Brain microvascular endothelial cell (primary cell): ENCODE measurements at regions not wholly inside any gene's neighbourhood (a gene's known extent, or its start where the extent isn't known, plus 50 kb on each side); places are given as distances from the start of the nearest gene placed in this dataset.
"Not testable (repeated sequence)": the region's sequence is repeated elsewhere in the genome, so short reads cannot be mapped to it uniquely, and the experiment has no call there.

Source experiments
- DNase-seq: peaks from one replicate; pipeline ENCODE4 v3.0.0-alpha.2; 2020
- H3K27ac ChIP-seq: fragments of 250-450 bp; sonication (Bioruptor Pico); 2 replicates; pipeline ENCODE4 v1.5.1; 2020; ENCODE audit warnings: mild to moderate bottlenecking, moderate library complexity
- H3K27me3 ChIP-seq: fragments of 250-450 bp; sonication (Bioruptor Pico); replicated peaks from 2 replicates; pipeline ENCODE4 v1.5.1; 2020; ENCODE audit warnings: mild to moderate bottlenecking
- H3K36me3 ChIP-seq: fragments of 250-450 bp; sonication (Bioruptor Pico); replicated peaks from 2 replicates; pipeline ENCODE4 v1.5.1; 2020; ENCODE audit warnings: mild to moderate bottlenecking
- H3K4me3 ChIP-seq: 2 replicates; pipeline ENCODE4 v1.5.1; 2011; ENCODE audit warnings: low read depth, mild to moderate bottlenecking, control low read depth, low read length, moderate library complexity
- CTCF ChIP-seq: IDR thresholded peaks from 2 replicates; pipeline ENCODE4 v1.5.1; 2011; ENCODE audit warnings: low read depth, mild to moderate bottlenecking, moderate library complexity, low read length, control low read depth, inconsistent platforms; ENCODE audit errors: missing control alignments
- in situ Hi-C: cut with HindIII; loops from 2 replicates; pipeline ENCODE4 v1.10.0; 2017; ENCODE audit warnings: low sequenced_read_pairs, low pct_ligation_motif_present

- no peak for DNase-seq
- H3K36me3 ChIP-seq: no peaks in the 10 kb centered on the region
- no peak overlapping the region for H3K27ac ChIP-seq
- TF ChIP-seq CTCF: no peak
- H3K27me3 ChIP-seq: no peaks in the 10 kb centered on the region
- in situ Hi-C loops: no loop called here
- H3K4me3 ChIP-seq: no peak overlapping the region
Measured at GRCh38 chr18:66264130-66264529, 339.8 kb downstream of the CDH19 start.

- no peaks in the 10 kb centered on the region for H3K27me3 ChIP-seq
- H3K36me3 ChIP-seq: no peaks in the 10 kb centered on the region
- no peak overlapping the region for H3K4me3 ChIP-seq
- H3K27ac ChIP-seq: no peak overlapping the region
- TF ChIP-seq CTCF: no peak
- in situ Hi-C loops: no loop called here
- no peak for DNase-seq
Measured at GRCh38 chr18:66254121-66254520, 349.8 kb downstream of the CDH19 start.

- in situ Hi-C loops: no loop called here
Measured at GRCh38 chr18:66252703-66253102, 351.2 kb downstream of the CDH19 start.

GRCh38 chr18:66235206-66235605 is 368.7 kb downstream of the CDH19 start:
- no peaks in the 10 kb centered on the region for H3K27me3 ChIP-seq
- TF ChIP-seq CTCF: no peak
- DNase-seq: no peak

More at GRCh38 chr18:66252703-66253102, 351.2 kb downstream of the CDH19 start:
- H3K4me3 ChIP-seq: no peak overlapping the region
- DNase-seq: no peak
- H3K27me3 ChIP-seq: no peaks in the 10 kb centered on the region
- no peaks in the 10 kb centered on the region for H3K36me3 ChIP-seq
- H3K27ac ChIP-seq: no peak overlapping the region
- no peak for TF ChIP-seq CTCF

GRCh38 chr18:66226782-66227181 is 377.1 kb downstream of the CDH19 start:
- in situ Hi-C loops: no loop called here
- Histone ChIP-seq H3K27me3 (no peaks in the 10 kb centered on the region), H3K27ac (no peak overlapping the region), H3K4me3 (no peak overlapping the region), H3K36me3 (no peaks in the 10 kb centered on the region)
- no peak for DNase-seq
- TF ChIP-seq CTCF: no peak

More at GRCh38 chr18:66235206-66235605, 368.7 kb downstream of the CDH19 start:
- H3K4me3 ChIP-seq: no peak overlapping the region
- H3K27ac ChIP-seq: no peak overlapping the region
- in situ Hi-C loops: no loop called here
- no peaks in the 10 kb centered on the region for H3K36me3 ChIP-seq

- DNase-seq, H3K27me3 ChIP-seq, H3K4me3 ChIP-seq, H3K36me3 ChIP-seq, H3K27ac ChIP-seq, in situ Hi-C loops: not testable (repeated sequence)
Measured at GRCh38 chr18:66223317-66223716, 380.6 kb downstream of the CDH19 start.
